WTC11 (cell line): ENCODE measurements at regions not wholly inside any gene's neighbourhood (a gene's known extent, or its start where the extent isn't known, plus 50 kb on each side); places are given as distances from the start of the nearest gene placed in this dataset.
"Not testable (repeated sequence)": the region's sequence is repeated elsewhere in the genome, so short reads cannot be mapped to it uniquely, and the experiment has no call there.

ENCODE experiments used
- ATAC-seq: fragments of 200-7000 bp; cut with Tn5 transposase; 2 replicates; pipeline ENCODE4 v1.10.0; 2021; ENCODE audit warnings: mild to moderate bottlenecking, moderate library complexity
- CTCF ChIA-PET: fragments of 300-600 bp; sonication (Branson Sonifier 250); formaldehyde crosslinking; loops from one replicate; lab custom pipeline; 2021; ENCODE audit warnings: antibody characterized with exemption; lab: Charles Lee
- POLR2A ChIA-PET: fragments of 350-600 bp; sonication (Branson Sonifier 250); formaldehyde crosslinking; loops from one replicate; lab custom pipeline; 2021; ENCODE audit warnings: antibody characterized with exemption; lab: Charles Lee
- DNase-seq: peaks from one replicate; pipeline ENCODE4 v3.0.0; 2021; ENCODE audit warnings: low spot score
- H3K27ac Mint-ChIP-seq: 2 replicates; pipeline ENCODE4 v1.8.0; 2021; ENCODE audit warnings: mixed read lengths
- H3K27me3 Mint-ChIP-seq: 2 replicates; pipeline ENCODE4 v1.8.0; 2021; ENCODE audit warnings: low read depth, mild to moderate bottlenecking, moderate library complexity, mixed read lengths
- H3K36me3 Mint-ChIP-seq: 2 replicates; pipeline ENCODE4 v1.8.0; 2021; ENCODE audit warnings: mixed read lengths
- H3K4me1 Mint-ChIP-seq: 2 replicates; pipeline ENCODE4 v1.8.0; 2022; ENCODE audit warnings: mixed read lengths
- H3K4me3 Mint-ChIP-seq: 2 replicates; pipeline ENCODE4 v1.8.0; 2021; ENCODE audit warnings: mild to moderate bottlenecking, moderate library complexity, mixed read lengths
- H3K9me3 Mint-ChIP-seq: 2 replicates; pipeline ENCODE4 v1.8.0; 2021; ENCODE audit warnings: mixed read lengths
- ATF2 ChIP-seq: sonication (generic); formaldehyde crosslinking; IDR thresholded peaks from 2 replicates; pipeline ENCODE4 v1.8.1; 2022; ENCODE audit warnings: low read depth, missing genetic modification reagents, borderline replicate concordance
- ATF3 ChIP-seq: sonication (generic); formaldehyde crosslinking; conservative IDR thresholded peaks from 2 replicates; pipeline ENCODE4 v1.8.1; 2022; ENCODE audit warnings: mild to moderate bottlenecking, missing genetic modification reagents
- CREB1 ChIP-seq: sonication (generic); formaldehyde crosslinking; IDR thresholded peaks from 2 replicates; pipeline ENCODE4 v1.8.0; 2023; ENCODE audit warnings: mild to moderate bottlenecking, missing genetic modification reagents
- CTCF ChIP-seq: fragments of 200-600 bp; IDR thresholded peaks from 2 replicates; pipeline ENCODE4 v1.8.0; 2022; ENCODE audit warnings: antibody characterized with exemption
- EMX1 ChIP-seq: fragments of 250-450 bp; sonication (Bioruptor Pico); IDR thresholded peaks from 2 replicates; pipeline ENCODE4 v1.8.0; 2021; ENCODE audit warnings: mild to moderate bottlenecking
- ETV6 ChIP-seq: sonication (generic); formaldehyde crosslinking; IDR thresholded peaks from 2 replicates; pipeline ENCODE4 v1.8.1; 2022; ENCODE audit warnings: mild to moderate bottlenecking, missing genetic modification reagents
- FOXP4 ChIP-seq: sonication (generic); formaldehyde crosslinking; IDR thresholded peaks from 2 replicates; pipeline ENCODE4 v1.8.0; 2022; ENCODE audit warnings: mild to moderate bottlenecking, missing genetic modification reagents
- GTF2I ChIP-seq: fragments of 250-450 bp; sonication (Bioruptor Pico); conservative IDR thresholded peaks from 2 replicates; pipeline ENCODE4 v1.4.0; 2021; ENCODE audit warnings: mild to moderate bottlenecking
- HMGA2 ChIP-seq: fragments of 250-450 bp; sonication (Bioruptor Pico); IDR thresholded peaks from 2 replicates; pipeline ENCODE4 v1.4.0; 2021; ENCODE audit warnings: mild to moderate bottlenecking, moderate library complexity
- JAZF1 ChIP-seq: fragments of 250-450 bp; sonication (Bioruptor Pico); IDR thresholded peaks from 2 replicates; pipeline ENCODE4 v1.9.0; 2021; ENCODE audit warnings: moderate library complexity, mild to moderate bottlenecking, inconsistent platforms
- JUN ChIP-seq: sonication (generic); formaldehyde crosslinking; IDR thresholded peaks from 2 replicates; pipeline ENCODE4 v1.8.0; 2023; ENCODE audit warnings: mild to moderate bottlenecking, missing genetic modification reagents
- MXD4 ChIP-seq: fragments of 250-450 bp; sonication (Bioruptor Pico); IDR thresholded peaks from 2 replicates; pipeline ENCODE4 v1.8.0; 2021; ENCODE audit warnings: mild to moderate bottlenecking, moderate library complexity, borderline replicate concordance
- NR3C1 ChIP-seq: sonication (generic); formaldehyde crosslinking; conservative IDR thresholded peaks from 2 replicates; pipeline ENCODE4 v1.8.1; 2023; ENCODE audit warnings: low read depth, mild to moderate bottlenecking, missing genetic modification reagents
- SMAD3 ChIP-seq: sonication (generic); formaldehyde crosslinking; IDR thresholded peaks from 2 replicates; pipeline ENCODE4 v1.8.0; 2022; ENCODE audit warnings: missing genetic modification reagents, mild to moderate bottlenecking, borderline replicate concordance
- SP1 ChIP-seq: sonication (generic); formaldehyde crosslinking; conservative IDR thresholded peaks from 2 replicates; pipeline ENCODE4 v1.8.1; 2022; ENCODE audit warnings: missing genetic modification reagents
- TEAD1 ChIP-seq: sonication (generic); formaldehyde crosslinking; IDR thresholded peaks from 2 replicates; pipeline ENCODE4 v1.8.0; 2022; ENCODE audit warnings: mild to moderate bottlenecking, missing genetic modification reagents
- ZBTB21 ChIP-seq: sonication (generic); formaldehyde crosslinking; IDR thresholded peaks from 2 replicates; pipeline ENCODE4 v1.8.1; 2023; ENCODE audit warnings: mild to moderate bottlenecking, missing genetic modification reagents, borderline replicate concordance
- ZNF532 ChIP-seq: fragments of 250-450 bp; sonication (Bioruptor Pico); IDR thresholded peaks from 2 replicates; pipeline ENCODE4 v1.9.0; 2021; ENCODE audit warnings: mild to moderate bottlenecking, borderline replicate concordance
- ZNF671 ChIP-seq: fragments of 250-450 bp; sonication (Bioruptor Pico); IDR thresholded peaks from 2 replicates; pipeline ENCODE4 v1.8.0; 2021; ENCODE audit warnings: mild to moderate bottlenecking

- TF ChIP-seq FOXP4 (no peak), JUN (CRISPR knock-in tag) (no peak), SMAD3 (CRISPR knock-in tag) (no peak)
- TF ChIP-seq, all 79 proteins: peak for 0
Measured at GRCh38 chr4:116126794-116127193, 958.6 kb downstream of the TRAM1L1 start (continued).

GRCh38 chr4:116122124-116122523, 963.3 kb downstream of the TRAM1L1 start:
- no peak for DNase-seq
- ChIA-PET CTCF (no interaction called here), POLR2A (interaction anchor here (0.5 kb wide), 1 partner anchor 1294 kb away, joined by 5 read pairs; no protein-coding TSS in a partner anchor)

GRCh38 chr4:116118221-116118620, 967.2 kb downstream of the TRAM1L1 start:
- TF ChIP-seq TEAD1 (CRISPR knock-in tag) (no peak), ZNF671 (CRISPR knock-in tag) (no peak), GTF2I (no peak), CTCF (no peak), ATF3 (CRISPR knock-in tag) (no peak), SP1 (no peak), EMX1 (CRISPR knock-in tag) (no peak)
- peaks cover 13% of the 10 kb centered on the region for H3K9me3 Mint-ChIP-seq
- H3K27ac Mint-ChIP-seq = no peak overlapping the region
- H3K4me3 Mint-ChIP-seq = no peak overlapping the region
- H3K27me3 Mint-ChIP-seq = no peaks in the 10 kb centered on the region
- peaks cover 3% of the 10 kb centered on the region; the same call in 1 of the 2 replicates for H3K36me3 Mint-ChIP-seq
- CTCF ChIA-PET = no interaction called here
- no peaks in the 10 kb centered on the region for H3K4me1 Mint-ChIP-seq
- DNase-seq (no peak), ATAC-seq (no peak)
- POLR2A ChIA-PET = no interaction called here

More at GRCh38 chr4:116122124-116122523, 963.3 kb downstream of the TRAM1L1 start:
- Mint-ChIP-seq H3K4me1 (0 out of 2 replicates have a peak, but pooled peaks cover 2% of the 10 kb centered on the region), H3K4me3 (no peak overlapping the region), H3K9me3 (no peaks in the 10 kb centered on the region), H3K27ac (no peak overlapping the region), H3K27me3 (no peaks in the 10 kb centered on the region), H3K36me3 (no peaks in the 10 kb centered on the region)
- TF ChIP-seq ZBTB21 (no peak), NR3C1 (no peak), HMGA2 (CRISPR knock-in tag) (no peak), JAZF1 (no peak), EMX1 (CRISPR knock-in tag) (no peak), ATF2 (CRISPR knock-in tag) (no peak), MXD4 (CRISPR knock-in tag) (no peak), SP1 (no peak), ZNF532 (CRISPR knock-in tag) (no peak), ETV6 (CRISPR knock-in tag) (no peak), CREB1 (no peak)
- no peak for ATAC-seq

GRCh38 chr4:116112861-116113260, 972.5 kb downstream of the TRAM1L1 start:
- H3K27ac Mint-ChIP-seq, H3K36me3 Mint-ChIP-seq, CTCF ChIA-PET, ATAC-seq, POLR2A ChIA-PET, H3K4me1 Mint-ChIP-seq, DNase-seq, H3K27me3 Mint-ChIP-seq, H3K4me3 Mint-ChIP-seq: not testable (repeated sequence)
- peaks cover 13% of the 10 kb centered on the region for H3K9me3 Mint-ChIP-seq
